SU-DHL-6 (cell line): ENCODE measurements at regions not wholly inside any gene's neighbourhood (a gene's known extent, or its start where the extent isn't known, plus 50 kb on each side); places are given as distances from the start of the nearest gene placed in this dataset.

Experiments
- H2AFZ ChIP-seq: fragments of 200-600 bp; sonication (generic); 2 replicates; pipeline ENCODE4 v1.6.1; 2014; ENCODE audit warnings: low read depth, mild to moderate bottlenecking, moderate library complexity, mixed read lengths, antibody characterized with exemption, low read length; ENCODE audit not compliant: severe bottlenecking
- H3F3A ChIP-seq: fragments of 200-600 bp; shearing (Covaris generic); 2 replicates; pipeline ENCODE4 v1.6.0; 2016; ENCODE audit warnings: antibody characterized with exemption, mild to moderate bottlenecking; ENCODE audit not compliant: insufficient read depth
- H3K27ac ChIP-seq: fragments of 200-600 bp; sonication (generic); 2 replicates; pipeline ENCODE4 v1.5.1; 2016; ENCODE audit warnings: low read depth, mild to moderate bottlenecking, low read length, moderate library complexity, mixed read lengths
- H3K27me3 ChIP-seq: fragments of 200-600 bp; sonication (generic), shearing (Covaris generic); 2 replicates; pipeline ENCODE4 v1.6.0; 2014; ENCODE audit warnings: mild to moderate bottlenecking, low read length
- H3K36me3 ChIP-seq: fragments of 200-600 bp; sonication (generic); 2 replicates; pipeline ENCODE4 v1.6.1; 2014; ENCODE audit warnings: mild to moderate bottlenecking, low read length, mixed read lengths
- H3K4me2 ChIP-seq: fragments of 300-600, 200-600 bp; shearing (Covaris generic), sonication (generic); 2 replicates; pipeline ENCODE4 v1.6.0; 2014; ENCODE audit warnings: low read length, low read depth, mild to moderate bottlenecking; ENCODE audit not compliant: poor library complexity, severe bottlenecking
- H3K4me3 ChIP-seq: fragments of 200-600 bp; sonication (generic); 2 replicates; pipeline ENCODE4 v1.5.1; 2014; ENCODE audit warnings: antibody characterized with exemption, low read length, mild to moderate bottlenecking, mixed read lengths; ENCODE audit not compliant: insufficient read depth, poor library complexity, severe bottlenecking
- H3K79me2 ChIP-seq: fragments of 200-600 bp; sonication (generic); 2 replicates; pipeline ENCODE4 v1.6.1; 2014; ENCODE audit warnings: mild to moderate bottlenecking, low read length, moderate library complexity; ENCODE audit not compliant: insufficient read depth
- H3K9ac ChIP-seq: fragments of 200-600 bp; sonication (generic); 2 replicates; pipeline ENCODE4 v1.7.0; 2014; ENCODE audit warnings: mild to moderate bottlenecking, low read length
- H3K9me2 ChIP-seq: fragments of 200-600 bp; sonication (generic); replicated peaks from 2 replicates; pipeline ENCODE4 v1.6.1; 2014; ENCODE audit warnings: low read length; ENCODE audit not compliant: insufficient read depth
- H3K9me3 ChIP-seq: fragments of 200-600 bp; sonication (generic); 2 replicates; pipeline ENCODE4 v1.6.1; 2014; ENCODE audit warnings: low read length, mixed read lengths; ENCODE audit not compliant: insufficient read depth
- H4K20me1 ChIP-seq: fragments of 200-600 bp; sonication (generic); 2 replicates; pipeline ENCODE4 v1.6.1; 2014; ENCODE audit warnings: low read depth, mild to moderate bottlenecking, antibody characterized with exemption, low read length, moderate library complexity, mixed read lengths
- EZH2phosphoT487 ChIP-seq: fragments of 200-600 bp; sonication (generic), shearing (Covaris generic); conservative IDR thresholded peaks from 2 replicates; pipeline ENCODE4 v1.6.1; 2018; ENCODE audit warnings: mild to moderate bottlenecking, antibody characterized with exemption, low read length, moderate library complexity, mixed read lengths
- TF ChIP-seq, protein P1 (sequence below): fragments of 200-600 bp; sonication (generic); IDR thresholded peaks from one replicate; pipeline ENCODE4 v1.5.1; 2017; ENCODE audit warnings: antibody characterized with exemption, mild to moderate bottlenecking, low read length, moderate library complexity; ENCODE audit not compliant: insufficient read depth, poor library complexity, severe bottlenecking

DNA sequence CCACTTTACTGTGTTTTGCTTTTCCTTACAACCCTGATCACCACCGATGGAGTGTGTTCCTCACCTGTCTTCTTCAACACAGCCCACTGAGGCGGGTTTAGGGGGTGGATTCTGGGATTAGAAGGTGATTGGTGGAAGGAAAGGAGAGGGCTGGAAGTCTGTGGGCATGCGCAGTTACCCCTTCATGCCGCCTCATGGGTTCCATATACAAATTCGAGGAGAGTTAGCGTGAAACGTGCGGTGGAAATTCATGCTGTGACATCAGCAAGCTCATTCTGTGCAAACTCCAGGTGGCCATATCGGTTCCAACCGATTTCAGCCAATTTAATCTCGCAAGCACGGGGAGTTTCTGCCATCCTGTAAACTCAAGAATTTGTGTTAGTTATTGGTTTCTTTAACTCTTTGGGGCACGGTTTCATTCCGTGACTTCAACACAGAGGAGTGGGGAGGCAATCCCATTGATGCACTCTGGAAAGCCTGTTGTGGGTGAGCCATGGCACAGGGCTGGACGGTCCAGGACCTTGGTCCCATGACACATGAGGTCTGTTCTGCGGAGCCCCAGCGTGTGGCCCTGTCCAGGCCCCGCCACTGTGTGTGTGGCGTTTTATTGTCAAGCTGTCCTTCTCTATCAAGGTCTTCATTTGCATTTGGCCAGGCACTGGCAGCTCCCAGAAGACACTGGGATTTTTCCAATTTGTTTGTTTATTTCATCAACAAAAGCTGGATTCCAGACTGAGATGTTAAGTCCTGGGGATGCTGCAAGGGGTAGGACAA is 482.8 kb upstream of the SULF2 start:
- no peaks in the 10 kb centered on the region for H3K36me3 ChIP-seq
- no peaks in the 10 kb centered on the region for H3K79me2 ChIP-seq
- no peak overlapping the region for H3K9ac ChIP-seq
- no peak overlapping the region for H3K27ac ChIP-seq
- no peak overlapping the region for H2AFZ ChIP-seq
- no peaks in the 10 kb centered on the region for H3K9me2 ChIP-seq
- no peaks in the 10 kb centered on the region for H3F3A ChIP-seq
- H3K4me2 ChIP-seq, result no peak overlapping the region
- H4K20me1 ChIP-seq, result no peaks in the 10 kb centered on the region
- H3K27me3 ChIP-seq, result no peaks in the 10 kb centered on the region
- no peak overlapping the region for H3K4me3 ChIP-seq
- TF ChIP-seq EZH2phosphoT487, result no peak
- TF ChIP-seq, protein P1, sequence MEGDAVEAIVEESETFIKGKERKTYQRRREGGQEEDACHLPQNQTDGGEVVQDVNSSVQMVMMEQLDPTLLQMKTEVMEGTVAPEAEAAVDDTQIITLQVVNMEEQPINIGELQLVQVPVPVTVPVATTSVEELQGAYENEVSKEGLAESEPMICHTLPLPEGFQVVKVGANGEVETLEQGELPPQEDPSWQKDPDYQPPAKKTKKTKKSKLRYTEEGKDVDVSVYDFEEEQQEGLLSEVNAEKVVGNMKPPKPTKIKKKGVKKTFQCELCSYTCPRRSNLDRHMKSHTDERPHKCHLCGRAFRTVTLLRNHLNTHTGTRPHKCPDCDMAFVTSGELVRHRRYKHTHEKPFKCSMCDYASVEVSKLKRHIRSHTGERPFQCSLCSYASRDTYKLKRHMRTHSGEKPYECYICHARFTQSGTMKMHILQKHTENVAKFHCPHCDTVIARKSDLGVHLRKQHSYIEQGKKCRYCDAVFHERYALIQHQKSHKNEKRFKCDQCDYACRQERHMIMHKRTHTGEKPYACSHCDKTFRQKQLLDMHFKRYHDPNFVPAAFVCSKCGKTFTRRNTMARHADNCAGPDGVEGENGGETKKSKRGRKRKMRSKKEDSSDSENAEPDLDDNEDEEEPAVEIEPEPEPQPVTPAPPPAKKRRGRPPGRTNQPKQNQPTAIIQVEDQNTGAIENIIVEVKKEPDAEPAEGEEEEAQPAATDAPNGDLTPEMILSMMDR, result no peak
- no peaks in the 10 kb centered on the region for H3K9me3 ChIP-seq

- Histone ChIP-seq H3K4me3 (no peak overlapping the region), H3K36me3 (no peaks in the 10 kb centered on the region), H3K9me2 (no peaks in the 10 kb centered on the region), H2AFZ (no peak overlapping the region), H3K27ac (no peak overlapping the region), H3K79me2 (no peaks in the 10 kb centered on the region), H3K9me3 (no peaks in the 10 kb centered on the region), H4K20me1 (no peaks in the 10 kb centered on the region), H3K9ac (no peak overlapping the region), H3F3A (no peaks in the 10 kb centered on the region), H3K27me3 (no peaks in the 10 kb centered on the region), H3K4me2 (no peak overlapping the region)
- TF ChIP-seq, protein P1, result no peak
- no peak for TF ChIP-seq EZH2phosphoT487
These were observed 481.3 kb upstream of the SULF2 start for GRCh38 chr20:48266571-48266970.

DNA sequence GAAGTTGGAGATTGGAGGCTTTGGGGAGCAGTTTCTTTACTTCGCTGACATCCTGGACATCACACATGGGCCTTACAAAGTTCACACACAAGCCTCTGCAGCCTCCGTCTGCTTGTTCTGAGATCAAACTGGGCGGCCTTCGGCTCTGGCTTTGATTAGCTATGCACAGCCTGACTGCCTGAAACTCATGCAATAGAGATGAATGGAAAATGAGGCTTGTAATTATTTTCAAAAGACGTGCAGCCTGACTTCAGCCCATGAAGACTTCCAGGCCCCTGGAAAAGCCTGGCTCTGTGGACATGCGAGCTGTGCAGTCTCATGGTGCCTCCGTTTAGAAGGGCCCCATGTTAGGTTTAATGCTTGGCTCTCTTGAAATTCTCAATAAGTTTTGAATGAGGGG is 480.5 kb upstream of the SULF2 start:
- no peak overlapping the region for H3K4me3 ChIP-seq
- no peaks in the 10 kb centered on the region for H3F3A ChIP-seq
- H3K27me3 ChIP-seq, result no peaks in the 10 kb centered on the region
- no peaks in the 10 kb centered on the region for H4K20me1 ChIP-seq
- H3K27ac ChIP-seq, result no peak overlapping the region
- H3K36me3 ChIP-seq, result no peaks in the 10 kb centered on the region
- no peaks in the 10 kb centered on the region for H3K9me3 ChIP-seq
- H3K79me2 ChIP-seq, result no peaks in the 10 kb centered on the region
- no peaks in the 10 kb centered on the region for H3K9me2 ChIP-seq
- H2AFZ ChIP-seq, result no peak overlapping the region
- H3K9ac ChIP-seq, result no peak overlapping the region
- H3K4me2 ChIP-seq, result no peak overlapping the region
- TF ChIP-seq EZH2phosphoT487, result no peak
- TF ChIP-seq, protein P1, result no peak
